ENCODE measurements at regions not wholly inside any gene's neighbourhood (a gene's known extent, or its start where the extent isn't known, plus 50 kb on each side); places are given as distances from the start of the nearest gene placed in this dataset.
A peak's percentile ranks its signal among the peaks of the same experiment; 100 is the strongest.

DNA sequence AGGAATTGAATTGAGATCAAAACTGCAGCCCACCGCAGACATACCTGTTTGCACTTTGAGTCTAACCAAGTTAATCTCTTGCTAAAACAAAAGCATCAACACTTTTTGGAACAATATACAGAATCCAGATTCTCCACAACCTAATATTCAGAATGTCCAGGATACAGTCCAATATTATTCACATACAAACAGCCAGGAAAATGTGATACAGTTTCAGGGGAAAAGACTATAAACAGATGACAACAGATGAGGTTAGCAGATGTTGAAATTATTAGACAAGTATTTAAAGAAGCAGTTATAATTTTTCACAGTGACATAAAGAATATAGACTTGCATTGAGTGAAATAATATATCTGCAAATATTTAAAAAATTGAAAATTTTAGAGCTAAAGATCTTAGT, 678.1 kb upstream of the CXADR start:
- no peak for DNase-seq (ENCODE audit: low read depth)

DNA sequence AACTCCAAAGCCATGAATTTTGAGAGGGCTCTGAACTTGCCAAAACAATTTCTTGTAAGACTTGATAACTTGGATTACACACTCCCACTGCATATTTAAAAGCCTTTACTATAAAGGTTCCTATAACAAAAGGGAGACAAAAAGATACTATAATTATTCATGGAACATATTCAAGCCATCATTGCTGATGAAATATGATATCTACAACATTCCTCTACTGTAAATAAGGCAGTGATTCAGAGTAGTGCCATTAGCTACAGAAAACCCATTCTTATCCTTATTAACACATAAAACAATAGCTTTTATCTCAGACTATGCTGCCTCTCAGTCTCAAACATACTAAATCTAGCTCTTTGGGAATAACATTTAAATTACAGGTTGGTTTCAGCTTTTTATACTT, 675.5 kb upstream of the CXADR start:
- DNase-seq (ENCODE audit: low read depth) = no peak

DNA sequence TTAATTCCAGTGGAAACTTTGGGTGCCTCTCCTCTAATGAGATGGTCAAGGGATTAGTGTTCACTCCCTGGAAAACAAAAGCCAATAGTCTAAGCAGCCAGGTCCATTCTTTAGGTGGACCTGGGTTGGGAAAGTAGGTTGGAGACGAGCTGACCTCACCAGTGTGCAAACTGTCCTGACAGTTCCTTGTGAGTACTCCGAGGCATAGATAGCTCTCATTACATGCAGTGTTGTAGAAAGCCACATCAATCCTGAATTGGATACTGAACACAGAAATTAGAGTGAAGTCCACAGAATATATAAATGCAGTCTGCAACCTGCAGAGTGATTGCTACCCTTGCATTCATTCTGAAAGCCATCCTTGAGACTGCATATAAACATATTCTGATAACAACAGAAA, 675.1 kb upstream of the CXADR start:
- DNase-seq (ENCODE audit: low read depth) = no peak

DNA sequence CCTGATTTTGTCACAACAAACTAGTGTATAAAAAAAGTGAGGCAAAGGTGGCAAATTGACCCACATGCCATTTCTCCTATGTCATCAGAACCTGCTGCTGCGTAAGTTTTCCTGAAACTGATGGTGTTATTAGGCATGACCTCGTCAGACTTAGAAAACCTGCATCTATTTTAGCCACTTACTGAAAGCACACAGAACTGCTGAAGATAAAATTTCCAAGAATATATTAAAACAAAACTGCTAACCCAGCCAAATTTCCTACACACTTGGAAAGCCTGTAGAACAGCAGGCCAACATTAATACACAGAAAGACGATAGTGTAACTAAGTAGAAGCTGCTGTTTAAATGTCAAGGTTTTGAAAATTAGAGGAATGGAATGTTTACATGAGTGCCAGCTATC, 674.5 kb upstream of the CXADR start:
- no peak for DNase-seq (ENCODE audit: low read depth)

DNA sequence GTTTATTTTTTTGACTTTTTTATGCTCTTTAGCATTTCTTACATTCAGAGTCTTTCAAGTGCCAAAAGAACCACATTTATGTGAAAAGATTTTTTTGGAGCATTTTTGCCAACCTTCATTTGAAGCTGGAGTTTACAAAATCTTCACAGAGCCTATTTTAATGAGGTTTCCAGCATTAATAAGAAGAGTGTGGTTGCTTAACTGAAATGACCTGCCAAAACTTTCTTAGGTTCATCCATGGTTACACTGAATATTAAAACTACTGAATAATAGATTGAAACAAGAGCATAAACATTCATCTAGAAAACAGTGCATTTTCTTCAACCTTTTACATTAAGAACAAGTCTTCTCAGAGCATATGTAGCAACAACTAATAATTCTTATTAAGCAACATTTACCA, 672.3 kb upstream of the CXADR start:
- no peak for DNase-seq (ENCODE audit: low read depth)

DNA sequence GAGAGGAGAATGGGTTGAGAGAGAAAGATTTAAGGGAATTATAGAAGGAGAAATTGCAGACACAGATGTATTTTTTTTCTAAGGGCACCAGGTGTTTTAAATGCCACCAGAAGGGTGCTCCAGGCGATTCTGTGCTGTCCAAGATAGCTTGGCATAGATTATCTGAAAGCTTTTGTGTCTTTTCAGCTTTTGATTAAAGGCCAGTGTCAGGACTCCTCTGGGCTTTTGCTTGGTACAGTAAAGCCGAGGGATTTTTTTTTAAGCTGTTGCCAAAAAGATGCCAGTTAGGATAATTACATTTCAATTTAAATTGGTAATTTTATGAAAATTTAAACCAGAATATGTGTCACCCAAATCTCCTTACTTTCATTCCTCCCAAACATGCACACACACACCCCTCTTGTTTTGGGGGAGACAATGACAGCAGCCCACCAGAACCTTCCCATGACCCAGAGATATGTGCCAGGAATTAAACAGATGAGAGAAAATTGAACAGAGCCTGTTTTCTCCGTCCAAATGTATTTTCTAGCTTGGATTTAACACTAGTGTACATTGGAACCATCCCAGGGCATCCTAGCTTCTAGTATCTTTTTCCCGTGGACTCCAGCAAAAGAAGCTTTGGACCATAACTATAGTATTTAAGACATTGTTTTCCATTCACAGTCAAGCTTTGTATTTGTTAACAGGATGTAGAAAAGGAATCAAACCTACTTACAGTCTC, 670.7 kb upstream of the CXADR start:
- no peak for DNase-seq (ENCODE audit: low read depth)

DNA sequence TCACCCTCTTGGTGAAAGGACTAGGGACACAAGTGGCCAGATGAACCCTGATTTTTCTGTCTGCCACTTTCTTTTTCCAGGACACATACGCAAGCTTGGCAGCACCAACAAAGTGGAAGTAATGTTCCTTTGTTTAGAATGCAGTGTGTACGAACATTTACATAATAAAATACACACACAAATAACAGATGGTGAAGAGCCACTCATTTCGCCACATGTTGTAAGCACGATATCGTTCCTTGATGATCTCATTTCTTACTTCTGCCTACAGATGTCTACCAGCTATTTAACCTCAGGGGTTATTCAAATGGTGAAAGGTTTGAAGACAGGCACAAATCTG, 670.2 kb upstream of the CXADR start:
- DNase-seq (ENCODE audit: low read depth) = no peak

DNA sequence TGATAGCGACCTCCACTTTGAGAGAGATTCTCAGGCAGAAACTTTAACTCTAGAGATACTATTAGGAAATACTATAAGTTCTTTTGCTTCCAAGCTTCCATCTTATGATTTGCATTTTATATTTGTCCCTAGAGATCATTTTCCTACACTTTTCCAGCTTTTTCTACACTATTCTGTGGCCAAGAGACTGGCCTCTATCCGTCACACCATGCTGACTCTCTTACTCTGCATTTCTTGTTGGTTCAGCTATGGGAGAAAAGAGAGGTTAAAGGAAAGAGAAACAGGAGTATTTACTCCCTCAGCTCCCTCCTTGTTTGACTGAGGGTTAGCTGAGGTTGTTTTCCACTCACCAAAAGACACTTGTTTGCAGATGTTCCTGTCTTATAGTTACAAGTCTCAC, 665.6 kb upstream of the CXADR start:
- DNase-seq (ENCODE audit: low read depth) = no peak

DNA sequence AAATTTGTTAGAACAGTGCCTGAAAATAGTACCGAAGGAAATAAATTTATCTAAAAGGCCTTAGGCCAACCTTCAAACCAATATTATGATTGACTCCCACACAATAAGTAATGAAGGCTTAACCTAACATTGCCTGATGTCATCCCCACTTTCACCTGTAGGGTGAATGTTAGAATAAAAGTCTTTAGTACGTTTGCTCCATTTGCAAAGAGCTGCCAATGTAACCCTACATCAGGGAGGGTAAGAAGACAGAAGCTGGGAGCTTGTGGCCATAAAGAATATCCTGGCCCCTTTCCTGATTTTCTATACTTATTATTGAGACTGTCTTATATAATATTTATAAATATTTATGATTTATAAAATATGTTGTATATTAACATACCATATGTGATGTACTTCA, 661.8 kb upstream of the CXADR start:
- no peak for DNase-seq (ENCODE audit: low read depth)

DNA sequence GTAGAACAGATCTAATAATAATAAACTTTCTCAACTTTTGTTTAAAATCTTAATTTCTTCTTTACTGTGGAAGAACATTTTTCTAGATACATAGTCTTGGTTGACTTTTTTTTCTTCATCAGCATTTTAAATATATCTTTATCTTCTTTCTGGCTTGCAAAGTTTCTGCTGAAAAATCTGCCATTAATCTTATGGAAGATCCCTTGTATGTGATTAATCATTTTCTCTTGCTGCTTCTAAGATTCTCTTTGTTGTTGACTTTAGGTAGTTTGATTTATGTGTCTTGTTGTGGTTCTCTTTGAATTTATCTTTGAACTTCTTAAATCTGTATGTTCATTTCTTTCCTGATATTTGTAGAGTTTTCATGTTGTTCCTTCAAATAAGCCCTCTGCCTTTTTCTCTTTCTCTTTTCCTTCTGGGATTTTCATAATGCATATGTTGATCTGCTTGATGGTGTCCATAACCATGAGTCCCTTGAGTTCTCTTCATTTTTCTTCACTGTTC, 657.6 kb upstream of the CXADR start:
- no peak for DNase-seq (ENCODE audit: low read depth)

DNA sequence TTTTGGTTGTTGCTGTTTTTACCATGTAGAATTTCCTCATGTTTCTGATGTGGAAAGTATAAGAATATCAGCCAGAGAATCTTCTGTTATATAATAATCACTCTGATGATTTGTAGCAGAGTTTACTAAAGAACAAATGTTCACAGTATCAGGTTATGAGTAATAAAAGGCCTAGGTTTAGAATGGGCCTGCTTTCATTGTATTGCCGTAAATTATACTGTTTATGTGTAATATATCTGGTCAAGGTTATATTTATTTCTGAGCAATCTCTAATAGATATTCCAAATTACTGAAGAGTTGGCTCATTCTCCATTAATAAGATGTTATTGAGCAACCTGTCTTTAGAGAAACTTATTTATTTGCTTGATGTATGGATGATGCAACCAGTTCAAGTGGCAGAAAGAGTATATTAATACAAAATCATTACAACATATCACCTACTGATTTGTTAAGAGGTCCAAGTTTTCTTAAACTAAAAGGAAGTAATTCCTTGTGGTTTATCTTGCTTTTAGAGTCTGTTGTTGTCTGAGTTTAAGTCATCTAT, 649.4 kb upstream of the CXADR start:
- no peak for DNase-seq (ENCODE audit: low read depth)

DNA sequence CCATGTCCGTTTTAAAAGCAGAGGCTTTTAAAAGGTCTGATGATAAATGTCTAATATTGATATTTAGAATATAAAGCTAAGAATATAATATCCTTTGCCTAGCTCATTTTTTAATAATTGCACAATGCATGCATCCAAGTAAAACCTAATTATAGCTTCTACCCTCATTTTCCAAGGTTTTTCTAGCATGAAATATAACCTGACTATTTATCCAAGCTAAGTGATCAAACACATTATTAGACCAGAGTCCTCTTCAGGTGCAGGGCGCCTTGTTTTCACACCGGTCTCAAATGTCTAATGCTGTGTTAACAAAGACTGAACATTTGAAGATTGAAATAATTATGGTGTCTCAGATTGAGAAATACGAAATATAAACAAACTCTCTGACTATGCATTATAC, 648.9 kb upstream of the CXADR start:
- DNase-seq (ENCODE audit: low read depth) = no peak

DNA sequence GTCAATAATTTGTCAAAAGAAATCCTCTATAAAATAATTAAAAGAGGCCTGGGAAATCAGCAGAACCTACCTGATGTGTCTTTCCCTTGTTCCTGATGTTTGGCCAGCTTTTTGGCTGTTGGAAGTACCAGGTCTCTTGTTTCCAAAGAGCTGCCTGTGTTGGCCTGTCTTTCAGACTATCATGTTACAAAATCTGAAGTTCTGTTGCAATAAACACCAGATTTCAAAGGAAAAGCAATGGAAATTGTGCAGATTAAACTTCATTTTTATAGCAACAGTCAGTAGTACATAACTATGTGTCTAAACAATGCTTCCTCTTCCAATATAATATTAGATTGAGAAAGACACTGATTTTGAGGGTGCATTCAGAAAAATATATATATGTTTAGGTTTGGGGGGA, 647.2 kb upstream of the CXADR start:
- DNase-seq (ENCODE audit: low read depth) = no peak

DNA sequence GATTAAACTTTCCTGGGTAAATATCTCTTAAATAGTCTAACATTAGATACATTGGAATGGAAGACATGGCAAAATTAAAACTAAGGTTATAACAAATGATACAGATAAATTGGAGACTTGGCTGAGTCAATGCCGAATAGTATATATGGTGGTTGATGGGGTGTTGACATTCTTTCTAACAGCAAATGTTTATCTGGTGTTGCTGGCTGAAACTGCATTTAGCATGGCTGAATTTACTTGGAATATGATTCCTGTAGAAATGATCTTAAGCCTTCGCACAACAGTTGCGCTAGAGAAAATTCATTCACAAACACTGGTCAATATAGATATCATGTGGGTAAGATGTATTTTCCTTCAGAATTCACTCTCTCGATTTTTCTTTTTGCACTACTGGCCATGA, 646.0 kb upstream of the CXADR start:
- no peak for DNase-seq (ENCODE audit: low read depth)

DNA sequence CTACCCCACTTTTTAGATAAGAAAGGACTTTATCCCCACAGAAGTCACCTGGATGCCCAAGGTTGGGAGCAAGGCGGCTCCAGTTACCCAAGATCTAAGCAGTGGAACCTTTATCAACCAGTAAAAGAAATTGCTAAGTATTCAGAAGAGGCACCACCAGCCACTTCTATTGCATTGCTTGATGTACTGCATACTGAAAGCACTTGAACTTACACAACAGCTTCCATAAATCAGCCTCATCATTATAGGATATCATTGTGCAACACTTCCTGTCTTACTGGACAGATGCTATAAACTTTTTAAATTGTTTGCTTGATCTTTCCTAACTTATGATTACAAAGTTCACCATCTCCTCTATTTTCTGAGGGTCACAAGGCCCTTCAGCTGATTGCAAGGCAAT, 642.7 kb upstream of the CXADR start:
- no peak for DNase-seq (ENCODE audit: low read depth)

DNA sequence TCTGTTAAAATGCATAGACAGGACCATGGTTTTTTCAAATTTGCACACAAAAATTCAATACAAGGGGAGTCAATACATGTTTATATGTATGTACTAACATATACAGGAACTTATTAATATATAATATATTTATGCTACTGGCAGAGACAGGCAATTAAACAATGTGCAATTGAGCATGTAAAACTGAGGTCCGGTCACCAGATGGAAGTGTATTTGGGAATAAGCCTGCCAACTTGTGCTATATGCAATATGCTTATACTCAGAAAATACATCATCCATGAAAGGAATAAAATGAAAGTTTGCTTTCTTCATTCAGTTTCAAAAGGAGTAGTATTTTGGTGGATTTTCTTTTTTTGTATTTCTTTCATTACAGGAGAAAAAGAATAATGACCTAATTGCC, 640.2 kb upstream of the CXADR start:
- DNase-seq (ENCODE audit: low read depth) = no peak

DNA sequence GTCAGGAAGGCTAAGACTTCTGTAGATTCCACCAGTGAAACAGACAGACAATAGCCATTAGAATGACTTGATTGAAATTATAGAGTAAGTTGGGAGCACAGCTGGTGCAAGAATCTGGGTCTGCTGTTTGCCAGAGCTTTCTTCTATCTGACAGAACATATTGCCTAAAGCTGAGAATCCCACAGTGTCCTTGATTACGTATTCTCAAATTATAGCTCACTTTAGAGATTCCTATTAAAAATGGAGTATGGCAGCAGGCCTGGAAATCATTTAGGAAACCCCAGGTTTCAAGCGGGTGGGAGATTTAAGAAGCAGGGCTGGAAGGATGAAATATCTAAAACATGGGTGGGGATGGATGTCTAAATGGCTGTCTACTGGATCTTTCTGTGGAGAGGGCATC, 639.7 kb upstream of the CXADR start:
- no peak for DNase-seq (ENCODE audit: low read depth)

DNA sequence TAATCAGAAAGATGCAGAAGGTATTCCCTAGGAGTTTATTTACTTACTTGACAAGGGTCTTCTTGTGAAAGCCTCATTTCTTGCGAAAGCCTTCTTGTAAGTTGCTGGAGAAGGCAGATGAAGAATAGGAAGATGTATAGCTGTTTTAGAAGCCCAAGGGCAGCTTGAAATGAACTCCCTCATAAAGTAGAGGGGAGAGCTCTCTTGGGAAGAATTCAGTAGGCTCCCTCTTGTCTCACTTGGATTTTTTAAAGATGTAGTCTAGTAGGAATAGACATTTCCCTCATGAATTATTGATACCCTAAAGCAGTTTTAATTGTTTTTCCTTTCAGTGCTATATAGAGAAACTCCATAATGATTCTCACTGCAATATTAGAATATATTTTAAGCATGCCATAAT, 639.2 kb upstream of the CXADR start:
- no peak for DNase-seq (ENCODE audit: low read depth)

DNA sequence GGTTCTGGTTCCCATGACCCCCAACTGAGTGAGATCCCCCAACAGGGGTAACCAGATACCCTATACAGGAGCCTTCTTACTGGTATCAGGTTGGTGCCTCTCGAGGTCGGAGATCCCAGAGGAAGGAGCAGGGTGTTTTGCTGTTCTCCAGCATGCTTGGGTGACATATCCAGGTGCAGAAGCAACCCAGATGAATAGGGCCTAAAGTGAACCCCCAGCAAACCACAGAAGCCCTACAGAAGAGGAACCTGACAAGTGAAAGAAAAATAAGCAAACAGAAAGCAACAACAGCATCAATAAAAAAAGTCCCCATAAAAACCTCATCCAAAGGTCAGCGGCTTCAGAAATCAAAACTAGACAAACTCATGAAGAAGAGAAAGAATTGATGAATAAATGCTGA, 633.4 kb upstream of the CXADR start:
- no peak for DNase-seq (ENCODE audit: low read depth)

DNA sequence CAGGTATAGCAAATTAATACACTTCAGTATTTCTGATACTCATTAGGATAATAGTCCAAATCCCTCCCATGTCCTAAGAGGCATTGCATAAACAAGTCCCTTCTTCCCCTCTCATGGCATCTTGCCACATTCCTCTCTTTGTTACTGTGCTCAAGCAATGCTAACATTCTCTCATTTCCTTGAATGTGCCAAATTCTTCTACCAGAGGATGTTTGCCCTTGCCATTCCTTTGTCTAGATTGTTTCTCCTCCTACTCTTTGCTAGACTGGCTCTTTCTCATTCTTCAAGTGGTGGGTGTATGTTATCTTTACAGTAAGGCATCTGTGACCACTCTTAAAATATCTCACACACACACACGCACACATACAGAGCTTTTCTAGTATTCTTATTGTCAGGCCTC, 621.0 kb upstream of the CXADR start:
- peak; percentile 68 for DNase-seq (ENCODE audit: low read depth)

DNA sequence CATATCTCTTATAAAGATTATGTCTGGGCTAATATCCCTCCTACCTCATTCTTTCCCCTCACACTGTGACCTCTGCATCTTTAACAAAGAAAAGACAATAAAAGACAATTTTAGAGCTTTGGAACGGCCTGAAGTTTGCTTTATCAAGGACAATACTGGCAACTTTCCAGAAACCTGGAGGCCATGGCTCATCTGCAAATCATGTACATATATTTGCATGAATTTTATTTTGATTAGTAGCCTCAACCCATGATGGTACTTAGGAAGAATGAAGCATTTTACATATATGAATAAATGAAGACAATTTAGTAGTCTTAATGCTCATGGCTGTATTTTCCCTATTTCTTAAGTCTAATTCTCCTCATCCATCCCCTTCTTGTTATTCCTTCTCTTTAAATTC, 612.2 kb upstream of the CXADR start:
- no peak for DNase-seq (ENCODE audit: low read depth)

DNA sequence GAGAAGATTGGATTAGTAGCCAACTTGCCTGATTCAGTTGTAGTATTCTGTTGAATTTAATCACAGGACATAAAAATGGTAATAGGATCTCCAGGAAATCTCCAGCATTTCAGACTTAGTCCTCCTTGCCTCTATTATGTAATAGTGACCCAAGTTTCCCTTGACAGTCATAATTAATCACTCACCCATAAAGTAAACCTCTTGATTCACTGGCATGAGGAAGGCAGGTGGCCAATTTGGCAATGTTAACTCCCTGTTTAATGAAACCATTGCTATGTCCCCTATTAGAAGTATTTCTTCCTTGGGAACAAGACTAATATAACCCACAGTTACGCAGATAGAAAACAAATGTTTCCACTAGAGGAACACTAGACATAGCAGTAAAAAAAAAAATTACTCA, 604.8 kb upstream of the CXADR start:
- DNase-seq (ENCODE audit: low read depth) = peak; percentile 4

DNA sequence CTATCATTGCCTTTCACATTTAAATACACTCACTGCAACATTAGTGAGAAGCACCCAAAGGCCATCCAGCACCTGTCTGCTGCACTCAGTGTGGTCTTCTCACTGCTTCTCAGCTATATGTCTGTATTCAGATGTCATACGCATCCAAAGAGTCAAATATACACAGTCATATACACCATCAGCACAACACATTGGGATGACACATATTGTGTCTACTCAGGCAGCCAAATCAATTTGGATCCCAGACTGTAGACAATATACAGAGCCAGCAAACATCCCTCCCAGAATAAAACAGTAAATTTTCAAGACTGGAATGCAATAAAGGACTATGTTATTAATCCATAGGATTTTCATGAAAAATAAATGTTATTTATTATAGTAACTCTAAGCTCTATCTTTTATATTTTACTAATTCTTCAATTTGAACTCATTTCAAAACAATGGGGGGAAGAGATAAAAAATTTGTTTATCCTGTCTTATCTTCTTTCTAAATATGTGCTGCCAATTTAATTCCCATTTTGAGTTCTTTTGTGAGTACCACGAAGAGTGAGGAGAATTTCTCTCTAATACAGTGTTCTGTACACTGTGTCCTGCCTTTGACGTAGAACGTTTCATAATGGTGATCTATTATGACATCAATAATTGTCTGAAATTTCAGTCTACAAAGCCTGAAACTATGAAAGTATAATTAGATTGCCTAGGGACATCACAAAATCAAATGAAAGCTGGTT, 602.2 kb upstream of the CXADR start:
- no peak for DNase-seq (ENCODE audit: low read depth)

DNA sequence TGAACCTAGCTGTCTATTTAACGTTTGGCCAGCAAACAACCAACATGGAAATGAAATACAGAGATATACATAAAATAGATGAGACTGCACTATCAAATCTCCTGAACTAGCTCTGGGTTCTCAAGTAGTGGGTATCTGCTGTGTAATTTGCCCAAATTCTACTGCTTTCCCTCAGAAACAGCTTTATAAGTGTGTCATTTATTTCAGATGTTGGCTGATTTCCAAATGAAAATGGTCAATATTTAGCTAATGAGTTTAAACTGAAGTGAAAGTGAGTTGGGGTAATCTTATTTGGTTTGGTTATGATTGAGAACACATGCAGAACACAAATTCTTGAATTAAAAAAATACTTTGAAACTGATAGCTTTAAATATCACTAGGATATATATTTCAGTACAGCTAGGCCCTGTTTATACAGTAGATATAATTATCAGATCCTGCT, 601.7 kb upstream of the CXADR start:
- DNase-seq (ENCODE audit: low read depth) = no peak
